Neuronal stem cell (in vitro differentiated cells): ENCODE measurements at regions not wholly inside any gene's neighbourhood (a gene's known extent, or its start where the extent isn't known, plus 50 kb on each side); places are given as distances from the start of the nearest gene placed in this dataset.

Experiments
- DNase-seq: peaks from one replicate; pipeline ENCODE4 v3.0.0-alpha.2; 2013; ENCODE audit warnings: low spot score
- H2AFZ ChIP-seq: one replicate; pipeline ENCODE4 v1.6.1; 2013; ENCODE audit warnings: mild to moderate bottlenecking, low read length, inconsistent platforms
- H2AK5ac ChIP-seq: 2 replicates; pipeline ENCODE4 v1.6.1; 2013; ENCODE audit warnings: low read depth, mild to moderate bottlenecking, inconsistent platforms, low read length, moderate library complexity, mixed read lengths
- H2BK120ac ChIP-seq: 2 replicates; pipeline ENCODE4 v1.6.1; 2013; ENCODE audit warnings: low read depth, mild to moderate bottlenecking, inconsistent platforms, low read length, moderate library complexity, mixed read lengths
- H2BK12ac ChIP-seq: one replicate; pipeline ENCODE4 v1.6.1; 2013; ENCODE audit warnings: low read length, inconsistent platforms
- H2BK15ac ChIP-seq: 2 replicates; pipeline ENCODE4 v1.6.1; 2013; ENCODE audit warnings: mild to moderate bottlenecking, low read length, inconsistent platforms, mixed read lengths
- H2BK5ac ChIP-seq: one replicate; pipeline ENCODE4 v1.6.1; 2013; ENCODE audit warnings: inconsistent platforms, mild to moderate bottlenecking, low read length, moderate library complexity
- H3K14ac ChIP-seq: one replicate; pipeline ENCODE4 v1.6.1; 2013; ENCODE audit warnings: low read length, inconsistent platforms
- H3K18ac ChIP-seq: 2 replicates; pipeline ENCODE4 v1.6.1; 2013; ENCODE audit warnings: low read length, inconsistent platforms
- H3K23ac ChIP-seq: 2 replicates; pipeline ENCODE4 v1.6.1; 2013; ENCODE audit warnings: low read depth, mild to moderate bottlenecking, mixed read lengths, low read length, inconsistent platforms; ENCODE audit not compliant: poor library complexity
- H3K27ac ChIP-seq: replicated peaks from 3 replicates; pipeline ENCODE4 v1.5.1; 2013; ENCODE audit warnings: low read length, inconsistent platforms
- H3K27me3 ChIP-seq, 3 experiments: 2 replicates each; pipeline ENCODE4 v1.6.1; 2013; ENCODE audit warnings: low read length in 3 of 3, mild to moderate bottlenecking in 2 of 3, inconsistent platforms in 1 of 3, low read depth in 1 of 3, mixed read lengths in 1 of 3, moderate library complexity in 1 of 3; ENCODE audit not compliant: control insufficient read depth in 3 of 3, insufficient read depth in 3 of 3
- H3K36me3 ChIP-seq, 2 donors: replicated peaks in 1 of 2; 2 replicates each; pipeline ENCODE4 v1.6.1; 2013; ENCODE audit warnings: low read length in 2 of 2; ENCODE audit not compliant: control insufficient read depth in 2 of 2, insufficient read depth in 2 of 2
- H3K4ac ChIP-seq: 2 replicates; pipeline ENCODE4 v1.6.1; 2013; ENCODE audit warnings: inconsistent platforms, mild to moderate bottlenecking, low read length, moderate library complexity
- H3K4me1 ChIP-seq, 2 donors: 1 replicate in 1 of 2; 2 replicates in 1 of 2; pipeline ENCODE4 v1.6.1; 2013; ENCODE audit warnings: low read length in 2 of 2, low read depth in 1 of 2; ENCODE audit not compliant: control insufficient read depth in 2 of 2, insufficient read depth in 1 of 2
- H3K4me2 ChIP-seq: one replicate; pipeline ENCODE4 v1.6.1; 2013; ENCODE audit warnings: mild to moderate bottlenecking, low read length, inconsistent platforms; ENCODE audit not compliant: insufficient read depth, poor library complexity, severe bottlenecking
- H3K4me3 ChIP-seq, 2 donors: 2 replicates each; pipeline ENCODE4 v1.5.1; 2013; ENCODE audit warnings: low read length in 2 of 2, mild to moderate bottlenecking in 2 of 2, inconsistent platforms in 1 of 2, moderate library complexity in 1 of 2
- H3K79me1 ChIP-seq: one replicate; pipeline ENCODE4 v1.6.1; 2013; ENCODE audit warnings: low read depth, mild to moderate bottlenecking, inconsistent platforms, low read length, moderate library complexity
- H3K9ac ChIP-seq: one replicate; pipeline ENCODE4 v1.6.1; 2013; ENCODE audit warnings: mild to moderate bottlenecking, low read depth, low read length, inconsistent platforms; ENCODE audit not compliant: poor library complexity
- H3K9me3 ChIP-seq, 2 donors: replicated peaks in 1 of 2; 2 replicates each; pipeline versions ENCODE3 to v1.6.1; 2013; ENCODE audit warnings: low read length in 2 of 2, mild to moderate bottlenecking in 2 of 2, inconsistent platforms in 1 of 2, low read depth in 1 of 2, mixed read lengths in 1 of 2, moderate library complexity in 1 of 2; ENCODE audit not compliant: control insufficient read depth in 2 of 2, insufficient read depth in 1 of 2
- H4K8ac ChIP-seq: one replicate; pipeline ENCODE4 v1.6.1; 2013; ENCODE audit warnings: low read depth, mild to moderate bottlenecking, inconsistent platforms, low read length, moderate library complexity
- H4K91ac ChIP-seq: one replicate; pipeline ENCODE4 v1.6.1; 2013; ENCODE audit warnings: low read length, low read depth, mild to moderate bottlenecking, inconsistent platforms; ENCODE audit not compliant: poor library complexity
- WGBS, 2 donors: extraction: QIAGEN DNeasy Blood & Tissue Kit; methylation state at CpG; one replicate each; pipeline ENCODE4 v1.1.7; 2013; ENCODE audit warnings: missing lambda C conversion rate in 2 of 2, mixed read lengths in 1 of 2; ENCODE audit not compliant: insufficient read length in 2 of 2, insufficient replicate concordance in 1 of 2; ENCODE audit errors: extremely low coverage in 2 of 2; 5-methylcytosine and 5-hydroxymethylcytosine counted together

DNA sequence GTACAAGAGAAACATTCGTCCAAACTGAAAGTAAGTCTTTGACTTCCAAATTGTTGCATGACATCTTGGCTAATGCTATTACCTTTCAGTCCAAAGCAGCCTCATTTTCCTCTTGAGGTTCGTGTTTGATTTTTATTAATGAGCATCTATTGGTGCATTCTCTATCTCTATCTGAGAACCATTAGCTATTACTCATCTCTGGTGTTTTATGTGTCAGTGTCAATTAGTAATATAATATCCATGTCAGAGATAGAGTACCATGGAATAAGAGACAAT, 388.1 kb upstream of the GOT2 start:
- Histone ChIP-seq H2BK120ac (no peak overlapping the region), H3K18ac (no peak overlapping the region), H2BK12ac (no peak overlapping the region), H3K27me3 (no peaks in the 10 kb centered on the region), H4K8ac (no peak overlapping the region), H2AK5ac (no peak overlapping the region), H3K27ac (no peak overlapping the region), H3K9me3 (no peaks in the 10 kb centered on the region), H3K4ac (no peak overlapping the region), H3K4me3 (no peak overlapping the region), H3K14ac (no peak overlapping the region), H4K91ac (no peak overlapping the region), H3K23ac (no peak overlapping the region), H2AFZ (no peak overlapping the region), H3K36me3 (no peaks in the 10 kb centered on the region), H3K4me2 (no peak overlapping the region), H3K9ac (no peak overlapping the region), H2BK5ac (no peak overlapping the region), H2BK15ac (no peak overlapping the region), H3K4me1 (peaks cover 0 to 4% of the 10 kb centered on the region in 2 donors), H3K79me1 (no peaks in the 10 kb centered on the region)
- no peak for DNase-seq
- WGBS, 2 donors, result no CpG with 5 or more reads among the region's 2 CpGs

DNA sequence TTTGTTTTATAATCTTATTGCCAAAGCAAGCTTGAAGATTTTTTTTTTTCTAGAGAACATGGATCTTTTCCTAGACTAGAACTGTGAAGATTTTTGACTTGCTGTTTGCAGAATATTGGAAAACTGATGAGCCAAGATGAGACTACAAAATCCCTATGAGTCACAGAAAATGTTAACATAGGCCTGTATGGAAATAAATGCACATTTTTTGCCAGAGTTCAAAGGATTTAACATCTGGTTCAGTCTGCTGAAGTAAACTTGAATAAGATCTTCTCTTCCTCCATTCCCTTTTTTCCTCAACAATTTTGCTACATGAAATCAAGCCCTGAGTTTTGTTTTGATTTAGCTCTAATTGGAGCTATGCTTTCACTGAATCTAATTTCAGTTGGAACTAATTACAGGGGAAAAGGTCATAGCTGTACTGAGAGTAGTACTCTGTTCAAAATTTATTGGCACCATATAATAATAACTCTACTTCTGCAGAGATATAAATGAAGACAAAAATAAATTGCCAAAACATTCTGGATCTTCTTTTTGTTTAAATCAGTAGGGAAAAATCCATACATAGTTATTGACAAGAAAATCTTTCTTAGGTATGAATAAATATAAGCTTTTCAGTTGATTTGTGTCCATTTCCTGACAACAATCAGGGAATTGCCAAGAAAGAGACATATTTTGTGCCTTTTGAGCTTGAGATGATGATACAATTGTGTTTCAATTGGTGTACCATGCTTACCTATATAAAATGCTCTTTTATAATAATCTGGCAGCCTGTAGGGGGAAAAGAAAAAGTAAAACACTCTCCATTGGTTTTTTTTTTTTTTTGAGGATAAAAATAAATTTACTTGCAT, 387.5 kb upstream of the GOT2 start:
- no peaks in the 10 kb centered on the region for H3K27me3 ChIP-seq
- H3K4me2 ChIP-seq, result no peak overlapping the region
- no peak overlapping the region for H4K91ac ChIP-seq
- no peaks in the 10 kb centered on the region for H3K79me1 ChIP-seq
- no peak overlapping the region for H2BK12ac ChIP-seq
- H3K9me3 ChIP-seq, result no peaks in the 10 kb centered on the region
- H3K4ac ChIP-seq, result no peak overlapping the region
- no peak overlapping the region for H4K8ac ChIP-seq
- no peak for DNase-seq
- no peak overlapping the region for H2BK120ac ChIP-seq
- H3K14ac ChIP-seq, result no peak overlapping the region
- H3K18ac ChIP-seq, result no peak overlapping the region
- no peak overlapping the region for H3K9ac ChIP-seq
- no peak overlapping the region for H3K23ac ChIP-seq
- H2BK15ac ChIP-seq, result no peak overlapping the region
- H3K4me1 ChIP-seq, result peaks cover 0 to 4% of the 10 kb centered on the region in 2 donors
- H3K27ac ChIP-seq, result no peak overlapping the region
- no peaks in the 10 kb centered on the region for H3K36me3 ChIP-seq
- H2AFZ ChIP-seq, result no peak overlapping the region
- no peak overlapping the region for H3K4me3 ChIP-seq
- no peak overlapping the region for H2AK5ac ChIP-seq
- H2BK5ac ChIP-seq, result no peak overlapping the region

DNA sequence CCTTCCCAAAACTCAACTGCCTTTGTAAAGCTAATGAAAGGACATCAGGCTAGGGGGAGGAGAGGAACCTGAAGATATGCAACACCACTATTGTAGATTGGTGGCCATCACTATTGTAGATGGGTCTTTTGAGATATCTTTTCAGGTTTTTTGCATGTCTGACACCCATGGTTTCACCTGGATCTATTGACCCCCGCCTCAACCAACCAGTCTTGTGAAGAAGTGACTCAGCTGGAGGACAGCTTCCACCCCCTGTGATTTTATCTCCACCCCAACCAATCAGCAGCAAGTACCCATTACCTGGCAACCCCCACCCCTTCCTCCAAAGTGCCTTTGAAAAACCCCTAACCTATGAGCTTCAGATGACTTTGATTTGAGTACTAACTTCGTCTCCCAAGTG, 382.6 kb upstream of the GOT2 start:
- Histone ChIP-seq H2BK15ac (no peak overlapping the region), H2AK5ac (no peak overlapping the region), H3K23ac (no peak overlapping the region), H2BK120ac (no peak overlapping the region), H3K18ac (no peak overlapping the region), H4K91ac (no peak overlapping the region), H3K9me3 (no peaks in the 10 kb centered on the region), H3K4me2 (no peak overlapping the region), H3K36me3 (no peaks in the 10 kb centered on the region), H3K4ac (no peak overlapping the region), H3K27ac (no peak overlapping the region), H3K9ac (no peak overlapping the region), H2AFZ (no peak overlapping the region), H3K27me3 (no peaks in the 10 kb centered on the region), H3K14ac (no peak overlapping the region), H3K79me1 (no peaks in the 10 kb centered on the region), H3K4me3 (no peak overlapping the region), H2BK5ac (no peak overlapping the region), H2BK12ac (no peak overlapping the region), H4K8ac (no peak overlapping the region), H3K4me1 (no peaks in the 10 kb centered on the region)
- no peak for DNase-seq
- WGBS, 2 donors, result no CpG with 5 or more reads among the region's 2 CpGs

DNA sequence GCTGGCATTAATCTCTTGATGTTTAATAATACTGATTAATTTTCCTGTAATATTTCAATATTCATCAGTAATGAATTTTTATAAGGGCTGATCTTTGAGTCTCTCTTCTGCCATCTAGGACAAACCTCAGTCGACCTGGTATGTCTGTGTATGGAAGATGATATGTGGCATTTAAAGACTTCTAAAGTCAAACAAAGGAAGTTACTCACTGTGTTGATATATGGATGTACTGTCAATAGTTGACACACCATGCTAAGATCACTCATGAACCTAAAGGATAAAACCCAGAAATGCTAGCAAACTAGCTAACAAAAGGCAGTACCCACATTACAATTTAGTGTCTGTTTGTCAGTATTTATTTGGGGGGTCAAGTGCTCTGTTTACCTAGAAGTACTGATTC, 380.7 kb upstream of the GOT2 start:
- Histone ChIP-seq H3K4me1 (no peaks in the 10 kb centered on the region), H3K14ac (no peak overlapping the region), H4K8ac (no peak overlapping the region), H3K4me3 (no peak overlapping the region), H3K27ac (no peak overlapping the region), H2BK5ac (no peak overlapping the region), H3K9me3 (no peaks in the 10 kb centered on the region), H2BK12ac (no peak overlapping the region), H3K4me2 (no peak overlapping the region), H2AK5ac (no peak overlapping the region), H4K91ac (no peak overlapping the region), H3K4ac (no peak overlapping the region), H2BK15ac (no peak overlapping the region), H3K9ac (no peak overlapping the region), H3K79me1 (no peaks in the 10 kb centered on the region), H2AFZ (no peak overlapping the region), H3K27me3 (no peaks in the 10 kb centered on the region), H3K18ac (no peak overlapping the region), H3K36me3 (no peaks in the 10 kb centered on the region), H3K23ac (no peak overlapping the region), H2BK120ac (no peak overlapping the region)
- no peak for DNase-seq
- no CpG with 5 or more reads among the region's 1 CpG for WGBS, 2 donors
